ENCODE measurements at regions not wholly inside any gene's neighbourhood (a gene's known extent, or its start where the extent isn't known, plus 50 kb on each side); places are given as distances from the start of the nearest gene placed in this dataset.

GRCh38 chr3:153753035-153753434 lies 368.2 kb upstream of the ARHGEF26 start:
- H3K9me3 ChIP-seq (ENCODE audit: low read depth) = no peaks in the 10 kb centered on the region
- H3K36me3 ChIP-seq = no peaks in the 10 kb centered on the region
- Mint-ChIP-seq H3K9me3 (no peaks in the 10 kb centered on the region), H3K4me3 (no peak overlapping the region), H3K4me1 (peaks cover 6% of the 10 kb centered on the region), H3K27me3 (ENCODE audit: insufficient read depth, low read depth) (no peaks in the 10 kb centered on the region), H3K27ac (no peak overlapping the region), H3K36me3 (no peaks in the 10 kb centered on the region)
- no peaks in the 10 kb centered on the region for H3F3A ChIP-seq (ENCODE audit: low read depth)
- H3K27ac ChIP-seq = no peak overlapping the region
- H3K27me3 ChIP-seq = no peaks in the 10 kb centered on the region
- no peaks in the 10 kb centered on the region for H3K4me1 ChIP-seq
- no peak overlapping the region for H2AFZ ChIP-seq (replicated peaks)
- H3K79me2 ChIP-seq (ENCODE audit: low read depth) = no peaks in the 10 kb centered on the region
- no peaks in the 10 kb centered on the region for H4K20me1 ChIP-seq (ENCODE audit: low read depth)
- TF ChIP-seq CTCF (IDR thresholded peaks at IDR 0.05) (no peak), EZH2 (IDR thresholded peaks at IDR 0.05) (no peak), EZH2phosphoT487 (IDR thresholded peaks at IDR 0.05) (no peak)
- H3K4me3 ChIP-seq = no peak overlapping the region
- H3K9ac ChIP-seq = no peak overlapping the region
- DNase-seq (ENCODE audit: low spot score) = no peak
- no peak overlapping the region for H3K4me2 ChIP-seq

- Mint-ChIP-seq H3K27ac (no peak overlapping the region), H3K9me3 (no peaks in the 10 kb centered on the region), H3K4me3 (no peak overlapping the region), H3K27me3 (ENCODE audit: insufficient read depth, low read depth) (no peaks in the 10 kb centered on the region), H3K36me3 (no peaks in the 10 kb centered on the region), H3K4me1 (peaks cover 6% of the 10 kb centered on the region)
- no peaks in the 10 kb centered on the region for H4K20me1 ChIP-seq (ENCODE audit: low read depth)
- H3K36me3 ChIP-seq = no peaks in the 10 kb centered on the region
- H3F3A ChIP-seq (ENCODE audit: low read depth) = no peaks in the 10 kb centered on the region
- no peaks in the 10 kb centered on the region for H3K27me3 ChIP-seq
- H3K4me3 ChIP-seq = no peak overlapping the region
- TF ChIP-seq EZH2 (IDR thresholded peaks at IDR 0.05) (no peak), CTCF (IDR thresholded peaks at IDR 0.05) (no peak), EZH2phosphoT487 (IDR thresholded peaks at IDR 0.05) (no peak)
- H3K9ac ChIP-seq = no peak overlapping the region
- H3K27ac ChIP-seq = no peak overlapping the region
- H3K9me3 ChIP-seq (ENCODE audit: low read depth) = no peaks in the 10 kb centered on the region
- H3K4me1 ChIP-seq = no peaks in the 10 kb centered on the region
- no peaks in the 10 kb centered on the region for H3K79me2 ChIP-seq (ENCODE audit: low read depth)
- H3K4me2 ChIP-seq = no peak overlapping the region
- no peak overlapping the region for H2AFZ ChIP-seq (replicated peaks)
- no peak for DNase-seq (ENCODE audit: low spot score)
Measured at GRCh38 chr3:153756816-153757215, 364.4 kb upstream of the ARHGEF26 start.

- Histone ChIP-seq H3K27me3 (no peaks in the 10 kb centered on the region), H3K4me1 (no peaks in the 10 kb centered on the region), H3K4me3 (no peak overlapping the region), H3K36me3 (no peaks in the 10 kb centered on the region), H4K20me1 (ENCODE audit: low read depth) (no peaks in the 10 kb centered on the region), H3K9ac (no peak overlapping the region), H3K9me3 (ENCODE audit: low read depth) (no peaks in the 10 kb centered on the region), H3F3A (ENCODE audit: low read depth) (no peaks in the 10 kb centered on the region), H3K79me2 (ENCODE audit: low read depth) (no peaks in the 10 kb centered on the region), H3K27ac (no peak overlapping the region), H3K4me2 (no peak overlapping the region), H2AFZ (replicated peaks) (no peak overlapping the region)
- Mint-ChIP-seq H3K4me3 (no peak overlapping the region), H3K4me1 (peaks cover under 1% of the 10 kb centered on the region), H3K27ac (no peak overlapping the region), H3K27me3 (ENCODE audit: insufficient read depth, low read depth) (no peaks in the 10 kb centered on the region), H3K36me3 (no peaks in the 10 kb centered on the region), H3K9me3 (no peaks in the 10 kb centered on the region)
- TF ChIP-seq CTCF (IDR thresholded peaks at IDR 0.05) = no peak
- no peak for TF ChIP-seq EZH2 (IDR thresholded peaks at IDR 0.05)
- no peak for TF ChIP-seq EZH2phosphoT487 (IDR thresholded peaks at IDR 0.05)
- DNase-seq (ENCODE audit: low spot score) = no peak
Measured at GRCh38 chr3:153757839-153758238, 363.4 kb upstream of the ARHGEF26 start.

- no peaks in the 10 kb centered on the region for H3K36me3 ChIP-seq
- no peak for TF ChIP-seq CTCF (IDR thresholded peaks at IDR 0.05)
- no peak for TF ChIP-seq EZH2phosphoT487 (IDR thresholded peaks at IDR 0.05)
- no peak for TF ChIP-seq EZH2 (IDR thresholded peaks at IDR 0.05)
- H3K4me2 ChIP-seq = no peak overlapping the region
- no peak overlapping the region for H3K4me3 ChIP-seq
- Mint-ChIP-seq H3K4me1 (no peaks in the 10 kb centered on the region), H3K27ac (no peak overlapping the region), H3K27me3 (ENCODE audit: insufficient read depth, low read depth) (no peaks in the 10 kb centered on the region), H3K4me3 (no peak overlapping the region), H3K36me3 (no peaks in the 10 kb centered on the region), H3K9me3 (peaks cover under 1% of the 10 kb centered on the region)
- no peaks in the 10 kb centered on the region for H3F3A ChIP-seq (ENCODE audit: low read depth)
- no peaks in the 10 kb centered on the region for H4K20me1 ChIP-seq (ENCODE audit: low read depth)
- no peak overlapping the region for H3K27ac ChIP-seq
- H3K27me3 ChIP-seq = no peaks in the 10 kb centered on the region
- H3K9me3 ChIP-seq (ENCODE audit: low read depth) = no peaks in the 10 kb centered on the region
- H2AFZ ChIP-seq (replicated peaks) = no peak overlapping the region
- no peak for DNase-seq (ENCODE audit: low spot score)
- H3K9ac ChIP-seq = no peak overlapping the region
- no peaks in the 10 kb centered on the region for H3K4me1 ChIP-seq
- no peaks in the 10 kb centered on the region for H3K79me2 ChIP-seq (ENCODE audit: low read depth)
Measured at GRCh38 chr3:153760948-153761347, 360.2 kb upstream of the ARHGEF26 start.
